SK-N-SH treated with all-trans-retinoic acid at 6 μM for 48 hours (cell line): ENCODE measurements at regions not wholly inside any gene's neighbourhood (a gene's known extent, or its start where the extent isn't known, plus 50 kb on each side); places are given as distances from the start of the nearest gene placed in this dataset.

Experiments used
- TOX ChIP-seq: fragments of 250-450 bp; sonication (Bioruptor Pico); IDR thresholded peaks from 2 replicates; pipeline ENCODE4 v1.8.0; 2021; ENCODE audit warnings: mild to moderate bottlenecking, moderate library complexity, borderline replicate concordance
- ZFP3 ChIP-seq: fragments of 250-450 bp; sonication (Bioruptor Pico); IDR thresholded peaks from 2 replicates; pipeline ENCODE4 v1.5.0; 2020; ENCODE audit warnings: mild to moderate bottlenecking, moderate library complexity
- ZFP30 ChIP-seq: fragments of 450-650 bp; formaldehyde crosslinking; IDR thresholded peaks from 2 replicates; pipeline ENCODE4 v1.5.0; 2022; ENCODE audit warnings: mild to moderate bottlenecking, moderate library complexity

DNA sequence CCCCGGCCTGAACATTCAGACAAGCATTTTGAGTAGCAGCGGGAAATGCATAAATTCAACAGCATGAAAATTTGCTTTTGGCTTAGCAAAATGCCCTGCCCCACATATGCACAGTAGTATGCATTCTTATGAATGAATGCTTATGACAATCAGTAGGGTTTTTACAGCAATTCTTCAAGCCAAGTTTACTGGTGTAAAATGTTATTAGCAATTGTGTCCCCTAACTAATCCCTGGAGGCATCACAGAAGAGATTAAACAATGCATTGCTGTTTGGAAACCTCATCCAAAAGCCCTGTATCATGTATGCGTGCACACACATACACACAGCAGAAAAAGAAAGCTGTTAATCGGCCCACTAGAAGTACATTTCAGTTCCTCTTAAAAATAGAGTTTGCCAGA lies 406.5 kb downstream of the LRIG3 start:
- TF ChIP-seq TOX (CRISPR knock-in tag) = no peak
- TF ChIP-seq ZFP3 (CRISPR knock-in tag) = no peak
- no peak for TF ChIP-seq ZFP30 (CRISPR knock-in tag)
